GM06990 (cell line): ENCODE measurements at regions not wholly inside any gene's neighbourhood (a gene's known extent, or its start where the extent isn't known, plus 50 kb on each side); places are given as distances from the start of the nearest gene placed in this dataset.
"Not testable (repeated sequence)": the region's sequence is repeated elsewhere in the genome, so short reads cannot be mapped to it uniquely, and the experiment has no call there.

ENCODE experiments used
- DNase-seq: peaks from one replicate; pipeline ENCODE4 v3.0.0-alpha.2; 2011; ENCODE audit not compliant: insufficient read length; ENCODE audit errors: extremely low read depth
- H3K27me3 ChIP-seq: replicated peaks from 2 replicates; pipeline ENCODE4 v1.6.0; 2011; ENCODE audit warnings: low read length; ENCODE audit not compliant: control insufficient read depth, insufficient read depth
- H3K36me3 ChIP-seq: 2 replicates; pipeline ENCODE4 v1.5.1; 2011; ENCODE audit warnings: low read length; ENCODE audit not compliant: control insufficient read depth, insufficient read depth
- H3K4me3 ChIP-seq: replicated peaks from 2 replicates; pipeline ENCODE4 v1.5.1; 2011; ENCODE audit warnings: low read depth, mild to moderate bottlenecking, control low read depth, low read length

DNA sequence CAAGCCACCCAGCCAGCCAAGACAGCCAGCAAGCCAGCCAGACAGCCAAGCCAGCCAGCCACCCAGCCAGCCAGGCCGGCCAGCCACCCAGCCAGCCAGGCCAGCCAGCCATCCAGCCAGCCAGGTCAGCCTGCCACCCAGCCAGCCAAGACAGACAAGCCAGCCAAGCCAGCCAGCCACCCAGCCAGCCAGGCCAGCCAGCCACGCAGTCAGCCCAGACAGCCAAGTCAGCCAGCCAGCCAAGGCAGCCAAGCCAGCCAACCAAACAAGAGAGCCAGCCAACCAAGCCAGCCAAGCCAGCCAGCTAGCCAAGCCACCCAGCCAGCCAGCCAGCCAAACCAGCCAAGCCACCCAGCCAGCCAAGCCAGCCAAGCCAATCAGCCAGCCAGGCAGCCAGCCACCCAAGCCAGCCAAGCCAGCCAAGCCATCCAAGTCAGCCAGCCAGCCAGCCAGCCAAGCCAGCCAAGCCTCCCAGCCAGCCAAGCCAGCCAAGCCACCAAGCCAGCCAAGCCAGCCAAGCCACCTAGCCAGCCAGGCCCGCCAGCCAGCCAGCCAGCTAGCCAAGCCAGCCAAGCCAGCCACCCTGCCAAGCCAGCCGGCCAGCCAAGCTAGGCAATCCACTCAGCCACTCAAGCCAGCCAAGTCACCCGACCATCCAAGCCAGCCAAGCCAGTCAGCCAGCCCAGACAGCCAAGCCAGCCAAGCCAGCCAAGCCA is 1599.9 kb downstream of the RPIA start:
- not testable (repeated sequence) for H3K36me3 ChIP-seq, DNase-seq, H3K27me3 ChIP-seq, H3K4me3 ChIP-seq

DNA sequence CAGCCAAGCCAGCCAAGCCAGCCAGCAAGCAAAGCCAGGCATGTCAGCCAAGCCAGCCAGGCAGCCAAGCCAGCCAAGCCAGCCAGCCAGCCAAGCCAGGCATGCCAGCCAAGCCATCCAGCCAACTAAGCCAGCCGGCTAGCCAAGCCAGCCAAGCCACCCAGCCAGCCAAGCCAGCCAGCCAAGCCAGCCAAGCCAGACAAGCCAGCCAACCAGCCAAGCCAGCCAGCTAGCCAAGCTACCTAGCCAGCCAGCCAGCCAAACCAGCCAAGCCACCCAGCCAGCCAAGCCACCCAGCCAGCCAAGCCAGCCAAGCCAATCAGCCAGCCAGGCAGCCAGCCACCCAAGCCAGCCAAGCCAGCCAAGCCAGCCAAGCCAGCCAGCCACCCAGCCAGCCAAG is 1600.5 kb downstream of the RPIA start:
- not testable (repeated sequence) for H3K27me3 ChIP-seq, H3K4me3 ChIP-seq, DNase-seq, H3K36me3 ChIP-seq

DNA sequence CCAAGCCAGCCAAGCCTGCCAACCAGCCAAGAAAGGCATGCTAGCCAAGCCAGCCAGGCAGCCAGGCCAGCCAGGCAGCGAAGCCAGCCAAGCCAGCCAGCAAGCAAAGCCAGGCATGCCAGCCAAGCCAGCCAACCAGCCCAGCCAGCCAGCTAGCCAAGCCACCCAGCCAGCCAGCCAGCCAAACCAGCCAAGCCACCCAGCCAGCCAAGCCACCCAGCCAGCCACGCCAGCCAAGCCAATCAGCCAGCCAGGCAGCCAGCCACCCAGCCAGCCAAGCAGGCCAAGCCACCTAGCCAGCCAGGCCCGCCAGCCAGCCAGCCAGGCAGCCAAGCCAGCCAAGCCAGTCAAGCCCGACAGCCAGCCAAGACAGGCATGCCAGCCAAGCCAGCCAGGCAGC is 1601.0 kb downstream of the RPIA start:
- not testable (repeated sequence) for H3K4me3 ChIP-seq, H3K36me3 ChIP-seq, DNase-seq, H3K27me3 ChIP-seq

DNA sequence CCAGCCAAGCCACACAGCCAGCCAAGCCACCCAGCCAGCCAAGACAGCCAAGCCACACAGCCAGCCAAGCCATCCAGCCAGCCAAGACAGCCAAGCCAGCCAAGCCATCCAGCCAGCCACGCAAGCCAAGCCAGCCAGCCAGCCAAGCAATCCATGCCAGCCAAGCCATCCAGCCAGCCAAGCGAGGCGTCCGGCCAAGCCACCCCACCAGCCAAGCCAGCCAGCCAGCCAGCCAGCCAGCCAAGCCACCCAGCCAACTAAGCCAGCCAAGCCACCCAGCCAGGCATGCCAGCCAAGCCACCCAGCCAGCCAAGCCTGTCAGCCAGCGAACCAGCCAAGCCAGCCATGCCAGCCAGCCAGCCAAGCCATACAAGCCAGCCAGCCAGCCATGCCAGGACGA is 1601.8 kb downstream of the RPIA start:
- not testable (repeated sequence) for DNase-seq, H3K27me3 ChIP-seq, H3K36me3 ChIP-seq, H3K4me3 ChIP-seq

DNA sequence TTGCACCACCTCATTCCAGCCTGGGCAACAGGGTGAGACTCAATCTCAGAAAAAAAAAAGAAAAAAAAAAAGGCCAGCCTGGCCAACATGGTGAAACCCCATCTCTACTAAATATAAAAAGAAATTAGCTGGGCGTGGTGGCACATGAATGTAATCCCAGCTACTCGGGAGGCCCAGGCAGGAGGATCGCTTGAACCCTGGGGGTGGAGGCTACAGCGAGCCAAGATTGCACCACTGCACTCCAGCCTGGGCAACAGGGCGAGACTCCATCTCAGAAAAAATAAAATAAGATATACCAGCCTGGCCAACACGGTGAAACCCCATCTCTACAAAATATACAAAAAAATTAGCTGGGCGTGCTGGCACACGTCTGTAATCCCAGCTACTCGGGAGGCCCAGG is 1602.3 kb downstream of the RPIA start:
- not testable (repeated sequence) for DNase-seq, H3K4me3 ChIP-seq, H3K27me3 ChIP-seq, H3K36me3 ChIP-seq

DNA sequence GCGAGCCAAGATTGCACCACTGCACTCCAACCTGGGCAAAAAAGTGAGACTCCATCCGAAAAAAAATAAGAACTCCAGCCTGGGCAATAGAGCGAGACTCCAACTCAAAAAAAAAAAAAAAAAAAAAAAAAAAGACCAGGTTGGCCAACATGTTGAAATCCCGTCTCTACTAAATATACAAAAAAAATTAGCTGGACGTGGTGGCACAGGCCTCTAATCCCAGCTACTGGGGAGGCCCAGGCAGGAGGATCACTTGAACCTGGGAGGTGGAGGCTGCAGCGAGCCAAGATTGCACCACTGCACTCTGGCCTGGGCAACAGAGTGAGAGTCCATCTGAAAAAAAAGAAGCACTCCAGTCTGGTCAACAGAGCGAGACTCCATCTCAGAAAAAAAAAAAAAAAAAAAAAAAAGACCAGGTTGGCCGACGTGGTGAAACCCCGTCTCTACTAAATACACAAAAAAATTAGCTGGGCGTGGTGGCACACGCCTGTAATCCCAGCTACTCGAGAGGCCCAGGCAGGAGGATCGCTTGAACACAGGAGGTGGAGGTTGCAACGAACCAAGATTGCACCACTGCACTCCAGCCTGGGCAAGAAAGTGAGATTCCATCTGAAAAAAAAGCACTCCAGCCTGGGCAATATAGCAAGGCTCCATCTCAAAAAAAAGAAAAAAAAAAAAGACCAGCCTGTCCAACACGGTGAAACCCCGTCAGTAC is 1603.7 kb downstream of the RPIA start:
- H3K36me3 ChIP-seq, H3K27me3 ChIP-seq, DNase-seq, H3K4me3 ChIP-seq: not testable (repeated sequence)

DNA sequence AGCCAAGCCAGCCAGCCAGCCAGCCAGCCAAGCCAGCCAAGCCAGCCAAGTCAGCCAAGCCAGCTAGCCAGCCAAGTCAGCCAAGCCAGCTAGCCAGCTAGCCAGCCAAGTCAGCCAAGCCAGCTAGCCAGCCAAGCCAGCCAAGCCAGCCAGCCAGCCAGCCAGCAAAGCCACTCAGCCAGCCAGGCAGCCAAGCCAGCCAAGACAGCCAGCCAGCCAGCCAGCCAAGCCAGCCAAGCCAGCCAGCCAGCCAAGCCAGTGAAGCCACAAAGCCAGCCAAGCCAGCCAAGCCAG is 1605.0 kb downstream of the RPIA start:
- H3K27me3 ChIP-seq, DNase-seq, H3K4me3 ChIP-seq, H3K36me3 ChIP-seq: not testable (repeated sequence)

DNA sequence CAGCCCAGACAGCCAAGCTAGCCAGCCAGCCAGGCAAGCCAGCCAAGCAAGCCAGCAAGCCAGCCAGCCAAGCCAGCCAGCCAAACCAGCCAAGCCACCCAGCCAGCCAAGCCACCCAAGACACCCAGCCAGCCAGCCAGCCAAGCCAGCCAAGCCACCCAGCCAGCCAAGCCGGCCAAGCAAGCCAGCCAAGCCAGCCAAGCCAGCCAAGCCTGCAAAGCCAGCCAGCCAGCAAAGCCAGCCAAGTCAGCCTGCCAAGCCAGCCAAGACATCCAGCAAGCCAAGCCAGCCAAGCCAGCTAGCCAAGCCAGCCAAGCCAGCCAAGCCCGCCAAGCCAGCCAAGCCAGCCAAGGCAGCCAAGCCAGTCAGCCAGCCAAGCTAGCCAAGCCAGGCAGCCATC is 1606.2 kb downstream of the RPIA start:
- not testable (repeated sequence) for DNase-seq, H3K27me3 ChIP-seq, H3K36me3 ChIP-seq, H3K4me3 ChIP-seq

DNA sequence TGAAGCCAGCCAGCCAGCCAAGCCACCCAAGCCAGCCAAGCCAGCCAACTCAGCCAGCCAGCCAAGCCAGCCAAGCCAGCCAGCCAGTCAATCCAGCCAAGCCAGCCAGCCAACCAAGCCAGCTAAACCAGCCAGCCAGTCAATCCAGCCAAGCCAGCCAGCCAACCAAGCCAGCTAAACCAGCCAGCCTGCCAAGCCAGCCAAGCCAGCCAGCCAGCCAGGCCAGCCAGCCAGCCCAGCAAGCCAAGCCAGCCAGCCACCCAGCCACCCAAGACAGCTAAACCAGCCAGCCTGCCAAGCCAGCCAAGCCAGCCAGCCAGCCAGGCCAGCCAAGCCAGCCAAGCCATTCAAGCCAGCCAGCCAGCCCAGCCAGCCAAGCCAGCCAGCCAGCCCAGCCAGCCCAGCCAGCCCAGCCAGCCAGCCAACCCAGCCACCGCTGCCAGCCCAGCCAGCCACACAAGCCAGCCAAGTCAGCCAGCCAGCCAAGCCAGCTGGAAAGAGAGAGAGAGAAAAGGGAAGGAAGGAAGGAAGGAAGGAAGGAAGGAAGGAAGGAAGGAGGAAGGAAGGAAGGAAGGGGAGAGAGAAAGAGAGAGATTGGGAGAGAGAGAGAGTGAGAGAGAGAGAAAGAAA is 1606.8 kb downstream of the RPIA start:
- H3K4me3 ChIP-seq, DNase-seq, H3K27me3 ChIP-seq, H3K36me3 ChIP-seq: not testable (repeated sequence)

DNA sequence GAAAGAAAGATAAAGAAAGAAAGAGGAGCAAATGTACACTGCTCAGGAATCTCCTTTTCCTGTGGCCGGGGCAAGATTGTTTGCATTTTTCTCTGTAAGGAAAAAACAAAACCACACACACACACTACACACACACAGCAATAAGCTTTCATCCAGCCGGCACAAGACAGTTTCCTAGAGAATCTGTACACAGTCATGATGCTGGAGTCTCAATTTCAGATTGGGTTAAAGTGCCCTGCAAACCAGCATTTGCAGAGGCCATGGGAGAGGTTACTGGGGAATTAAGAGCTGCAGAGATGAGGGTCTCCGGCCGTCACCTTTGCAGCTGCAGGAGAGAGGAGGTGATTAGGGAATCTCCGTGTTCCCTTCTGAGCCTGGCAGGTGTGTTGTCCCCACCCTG is 1607.5 kb downstream of the RPIA start:
- H3K4me3 ChIP-seq, H3K27me3 ChIP-seq, DNase-seq, H3K36me3 ChIP-seq: not testable (repeated sequence)

DNA sequence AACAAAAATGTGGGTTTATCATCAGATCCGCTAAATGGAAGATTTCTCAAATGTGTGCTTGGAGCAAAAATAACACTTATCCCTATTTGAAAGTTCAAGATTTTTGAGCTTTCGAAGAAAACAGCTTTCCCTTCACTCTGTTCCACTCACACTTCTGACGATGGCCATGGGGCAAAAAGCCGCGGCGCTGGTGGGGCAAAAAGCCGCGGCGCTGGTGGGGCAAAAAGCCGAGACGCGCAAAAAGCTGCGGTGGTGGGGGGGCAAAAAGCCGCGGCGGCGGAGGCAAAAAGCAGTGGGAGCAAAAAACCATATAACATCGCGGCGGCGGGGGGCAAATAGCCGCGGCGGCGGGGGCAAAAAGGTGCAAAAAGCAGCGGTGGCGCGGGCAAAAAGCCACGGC is 1631.5 kb downstream of the RPIA start:
- not testable (repeated sequence) for H3K4me3 ChIP-seq, H3K27me3 ChIP-seq, DNase-seq, H3K36me3 ChIP-seq

DNA sequence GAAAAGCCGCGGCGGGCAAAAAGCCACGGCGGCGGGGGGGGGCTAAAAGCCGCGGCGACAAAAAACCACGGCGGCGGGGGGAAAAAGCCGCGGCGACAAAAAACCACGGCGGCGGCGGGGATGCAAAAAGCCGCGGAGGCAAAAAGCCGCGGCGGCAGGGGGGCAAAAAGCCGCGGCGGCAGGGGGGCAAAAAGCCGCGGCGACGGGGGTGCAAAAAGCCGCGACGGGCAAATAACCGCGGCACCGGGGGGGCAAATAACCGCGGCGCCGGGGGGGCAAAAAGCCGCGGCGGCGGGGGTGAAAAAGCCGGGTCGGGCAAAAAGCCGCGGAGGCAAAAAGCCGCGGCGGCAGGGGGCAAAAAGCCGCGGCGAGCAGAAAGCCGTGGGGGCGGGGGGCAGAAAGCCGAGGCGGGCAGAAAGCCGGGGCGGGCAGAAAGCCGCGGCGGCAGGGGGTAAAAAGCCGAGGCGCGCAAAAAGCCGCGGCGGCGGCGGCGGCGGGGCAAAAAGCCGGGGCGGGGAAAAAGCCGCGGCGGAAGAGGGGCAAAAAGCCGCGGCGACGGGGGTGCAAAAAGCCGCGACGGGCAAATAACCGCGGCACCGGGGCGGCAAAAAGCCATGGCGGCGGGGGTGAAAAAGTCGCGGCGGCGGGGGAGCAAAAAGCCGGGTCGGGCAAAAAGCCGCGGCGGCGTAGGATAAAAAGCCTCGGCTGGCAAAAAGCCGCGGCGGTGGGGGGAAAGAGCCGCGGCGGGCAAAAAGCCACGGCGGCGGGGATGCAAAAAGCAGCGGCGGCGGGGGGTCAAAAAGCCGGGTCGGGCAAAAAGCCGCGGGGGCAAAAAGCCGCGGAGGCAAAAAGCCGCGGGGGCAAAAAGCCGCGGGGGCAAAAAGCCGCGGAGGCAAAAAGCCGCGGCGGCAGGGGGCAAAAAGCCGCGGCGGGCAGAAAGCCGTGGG is 1632.4 kb downstream of the RPIA start:
- H3K27me3 ChIP-seq = not testable (repeated sequence)

DNA sequence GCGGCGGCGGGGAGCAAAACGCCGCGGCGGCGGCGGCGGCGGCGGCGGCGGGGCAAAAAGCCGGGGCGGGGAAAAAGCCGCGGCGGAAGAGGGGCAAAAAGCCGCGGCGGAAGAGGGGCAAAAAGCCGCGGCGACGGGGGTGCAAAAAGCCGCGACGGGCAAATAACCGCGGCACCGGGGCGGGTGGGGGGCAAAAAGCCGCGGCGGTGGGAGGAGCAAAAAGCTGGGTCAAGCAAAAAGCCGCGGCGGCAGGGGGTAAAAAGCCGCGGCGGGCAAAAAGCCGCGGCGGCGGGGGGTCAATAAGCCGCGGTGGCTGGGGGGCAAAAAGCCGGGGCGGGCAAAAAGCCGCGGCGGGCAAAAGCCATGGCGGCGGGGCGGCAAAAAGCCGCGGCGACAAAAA is 1633.2 kb downstream of the RPIA start:
- not testable (repeated sequence) for H3K27me3 ChIP-seq, H3K4me3 ChIP-seq, H3K36me3 ChIP-seq, DNase-seq

More for the DNA sequence above, 1632.4 kb downstream of the RPIA start:
- not testable (repeated sequence) for DNase-seq, H3K4me3 ChIP-seq, H3K36me3 ChIP-seq
